Peyer's patch (tissue), 4 donors: ENCODE measurements at regions not wholly inside any gene's neighbourhood (a gene's known extent, or its start where the extent isn't known, plus 50 kb on each side); places are given as distances from the start of the nearest gene placed in this dataset.
"Not testable (repeated sequence)": the region's sequence is repeated elsewhere in the genome, so short reads cannot be mapped to it uniquely, and the experiment has no call there.

Source experiments
- CTCF ChIP-seq, 6 experiments: fragments of 450-650 bp in 4 of 6; fragments of 200-600 bp in 2 of 6; sonication (generic) in 1 of 6; IDR thresholded peaks; one replicate each; pipeline ENCODE4 v1.5.1; 2017 to 2019; ENCODE audit warnings: antibody characterized with exemption in 6 of 6, mild to moderate bottlenecking in 3 of 6, moderate library complexity in 1 of 6
- POLR2A ChIP-seq, 2 donors: fragments of 450-650 bp; IDR thresholded peaks; one replicate each; pipeline ENCODE4 v1.5.1; 2017; ENCODE audit warnings: antibody characterized with exemption in 2 of 2, mild to moderate bottlenecking in 2 of 2, moderate library complexity in 2 of 2

- not testable (repeated sequence) for TF ChIP-seq CTCF, POLR2A (IDR thresholded peaks at IDR 0.05)
These were observed 362.7 kb upstream of the ATXN7L3B start for GRCh38 chr12:74174961-74175360.
